C4-2B (cell line): ENCODE measurements at regions not wholly inside any gene's neighbourhood (a gene's known extent, or its start where the extent isn't known, plus 50 kb on each side); places are given as distances from the start of the nearest gene placed in this dataset.

Source experiments
- H3K27ac ChIP-seq: fragments of 450-650 bp; 2 replicates; pipeline ENCODE4 v1.5.1; 2017
- ZFX ChIP-seq: fragments of 450-650 bp; IDR thresholded peaks from 2 replicates; pipeline ENCODE4 v1.6.1; 2017
- TF ChIP-seq, protein P1 (sequence below): fragments of 450-650 bp; conservative IDR thresholded peaks from 2 replicates; pipeline ENCODE4 v1.5.1; 2017; ENCODE audit warnings: mild to moderate bottlenecking

- H3K27ac ChIP-seq: no peak overlapping the region
- TF ChIP-seq ZFX: no peak
- TF ChIP-seq, protein P1, sequence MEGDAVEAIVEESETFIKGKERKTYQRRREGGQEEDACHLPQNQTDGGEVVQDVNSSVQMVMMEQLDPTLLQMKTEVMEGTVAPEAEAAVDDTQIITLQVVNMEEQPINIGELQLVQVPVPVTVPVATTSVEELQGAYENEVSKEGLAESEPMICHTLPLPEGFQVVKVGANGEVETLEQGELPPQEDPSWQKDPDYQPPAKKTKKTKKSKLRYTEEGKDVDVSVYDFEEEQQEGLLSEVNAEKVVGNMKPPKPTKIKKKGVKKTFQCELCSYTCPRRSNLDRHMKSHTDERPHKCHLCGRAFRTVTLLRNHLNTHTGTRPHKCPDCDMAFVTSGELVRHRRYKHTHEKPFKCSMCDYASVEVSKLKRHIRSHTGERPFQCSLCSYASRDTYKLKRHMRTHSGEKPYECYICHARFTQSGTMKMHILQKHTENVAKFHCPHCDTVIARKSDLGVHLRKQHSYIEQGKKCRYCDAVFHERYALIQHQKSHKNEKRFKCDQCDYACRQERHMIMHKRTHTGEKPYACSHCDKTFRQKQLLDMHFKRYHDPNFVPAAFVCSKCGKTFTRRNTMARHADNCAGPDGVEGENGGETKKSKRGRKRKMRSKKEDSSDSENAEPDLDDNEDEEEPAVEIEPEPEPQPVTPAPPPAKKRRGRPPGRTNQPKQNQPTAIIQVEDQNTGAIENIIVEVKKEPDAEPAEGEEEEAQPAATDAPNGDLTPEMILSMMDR: no peak
Measured at GRCh38 chr16:47956916-47957315, 198.9 kb downstream of the ABCC12 start.

DNA sequence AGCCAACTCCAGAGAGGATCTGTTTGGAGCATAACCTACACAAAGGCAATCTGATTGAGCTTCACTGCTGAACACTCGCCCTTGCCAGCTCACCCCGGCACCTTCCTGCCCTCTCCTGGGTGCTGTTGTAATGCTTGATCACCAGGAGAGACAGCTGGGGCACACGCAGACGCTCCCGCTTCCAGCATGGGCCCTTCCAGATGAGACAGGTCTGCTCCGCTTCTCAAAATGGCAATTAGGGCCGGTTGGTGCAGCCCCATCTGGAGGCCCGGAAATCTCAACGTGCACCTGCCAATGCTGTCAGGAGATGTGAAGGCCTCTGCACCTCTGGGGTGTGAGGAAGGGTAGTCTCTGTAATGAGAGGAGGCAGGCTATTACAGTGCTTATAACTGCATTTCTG lies 206.1 kb downstream of the ABCC12 start:
- TF ChIP-seq, protein P1: no peak
- TF ChIP-seq ZFX: no peak
- no peak overlapping the region for H3K27ac ChIP-seq

DNA sequence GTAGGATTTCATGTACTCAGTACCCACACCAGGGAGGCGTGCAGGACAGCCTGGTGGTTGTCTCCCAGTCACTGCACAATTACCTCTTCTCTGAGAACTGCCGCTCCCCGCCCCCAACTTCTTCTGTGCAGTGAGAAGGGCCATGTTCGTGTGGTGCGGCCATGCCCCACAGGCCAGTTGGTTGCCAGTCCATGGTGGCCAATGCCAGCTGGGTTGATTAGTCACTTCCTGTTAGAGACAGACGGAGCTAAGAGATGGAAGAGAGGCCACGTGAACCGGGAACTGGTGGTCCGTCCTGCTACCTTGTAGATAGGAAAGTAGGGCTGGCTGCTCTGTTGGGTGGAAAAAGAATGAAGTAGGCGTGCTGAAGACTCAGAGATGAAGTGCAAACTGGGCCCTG lies 206.5 kb downstream of the ABCC12 start:
- TF ChIP-seq ZFX: no peak
- TF ChIP-seq, protein P1: no peak
- H3K27ac ChIP-seq: no peak overlapping the region

- TF ChIP-seq, protein P1: no peak
- no peak for TF ChIP-seq ZFX
- H3K27ac ChIP-seq: no peak overlapping the region
Measured at GRCh38 chr16:47947723-47948122, 208.1 kb downstream of the ABCC12 start.

- no peak overlapping the region for H3K27ac ChIP-seq
- TF ChIP-seq ZFX: no peak
- TF ChIP-seq, protein P1: no peak
Measured at GRCh38 chr16:47946092-47946491, 209.7 kb downstream of the ABCC12 start.

GRCh38 chr16:47944589-47944988 lies 211.2 kb downstream of the ABCC12 start:
- no peak overlapping the region for H3K27ac ChIP-seq
- TF ChIP-seq ZFX: no peak
- TF ChIP-seq, protein P1: no peak

DNA sequence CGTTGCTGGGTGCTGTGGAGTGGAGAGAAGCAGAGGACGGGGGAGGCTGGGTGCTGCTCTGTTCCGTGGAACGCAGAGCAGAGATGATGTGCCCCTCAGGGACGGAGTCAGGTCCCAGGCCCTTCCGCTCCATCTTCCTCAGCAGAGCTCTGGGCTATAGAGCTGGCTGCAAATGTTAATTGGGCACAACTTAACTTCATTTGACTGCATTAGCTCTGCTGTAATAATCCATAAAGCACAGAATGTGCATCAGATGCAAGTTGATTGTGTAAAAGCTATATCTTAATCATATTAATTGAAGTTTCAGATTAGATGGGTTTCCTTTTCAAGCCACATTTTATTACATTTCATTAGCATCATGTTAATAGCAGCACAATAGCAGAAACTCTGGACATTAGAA lies 212.6 kb downstream of the ABCC12 start:
- no peak overlapping the region for H3K27ac ChIP-seq
- TF ChIP-seq, protein P1: no peak
- no peak for TF ChIP-seq ZFX
